Bronchial epithelial cell (primary cell): ENCODE measurements at regions not wholly inside any gene's neighbourhood (a gene's known extent, or its start where the extent isn't known, plus 50 kb on each side); places are given as distances from the start of the nearest gene placed in this dataset.

Source experiments
- DNase-seq: peaks from one replicate; pipeline ENCODE4 v3.0.0-alpha.2; 2010; ENCODE audit warnings: low read depth
- FAIRE-seq: peaks from 2 replicates; lab custom pipeline; 2011; peaks lifted over from hg19 to GRCh38; lab: Jason Lieb, UNC
- H3K27me3 ChIP-seq: 2 replicates; pipeline ENCODE4 v1.5.1; 2011; ENCODE audit warnings: low read length; ENCODE audit not compliant: control insufficient read depth, insufficient read depth
- H3K36me3 ChIP-seq: 2 replicates; pipeline ENCODE4 v1.5.1; 2011; ENCODE audit warnings: low read length; ENCODE audit not compliant: control insufficient read depth, insufficient read depth
- H3K4me3 ChIP-seq: 2 replicates; pipeline ENCODE4 v1.5.1; 2011; ENCODE audit warnings: mild to moderate bottlenecking, low read depth, low read length, control low read depth
- TF ChIP-seq, protein P1 (sequence below): IDR thresholded peaks from 2 replicates; pipeline ENCODE4 v1.5.1; 2011; ENCODE audit warnings: mild to moderate bottlenecking, moderate library complexity, low read length, control low read depth, inconsistent platforms; ENCODE audit not compliant: insufficient read depth, severe bottlenecking

- no peaks in the 10 kb centered on the region for H3K36me3 ChIP-seq
- no peak overlapping the region for H3K4me3 ChIP-seq
- FAIRE-seq (no peak), DNase-seq (no peak)
- H3K27me3 ChIP-seq = no peaks in the 10 kb centered on the region
- TF ChIP-seq, protein P1, sequence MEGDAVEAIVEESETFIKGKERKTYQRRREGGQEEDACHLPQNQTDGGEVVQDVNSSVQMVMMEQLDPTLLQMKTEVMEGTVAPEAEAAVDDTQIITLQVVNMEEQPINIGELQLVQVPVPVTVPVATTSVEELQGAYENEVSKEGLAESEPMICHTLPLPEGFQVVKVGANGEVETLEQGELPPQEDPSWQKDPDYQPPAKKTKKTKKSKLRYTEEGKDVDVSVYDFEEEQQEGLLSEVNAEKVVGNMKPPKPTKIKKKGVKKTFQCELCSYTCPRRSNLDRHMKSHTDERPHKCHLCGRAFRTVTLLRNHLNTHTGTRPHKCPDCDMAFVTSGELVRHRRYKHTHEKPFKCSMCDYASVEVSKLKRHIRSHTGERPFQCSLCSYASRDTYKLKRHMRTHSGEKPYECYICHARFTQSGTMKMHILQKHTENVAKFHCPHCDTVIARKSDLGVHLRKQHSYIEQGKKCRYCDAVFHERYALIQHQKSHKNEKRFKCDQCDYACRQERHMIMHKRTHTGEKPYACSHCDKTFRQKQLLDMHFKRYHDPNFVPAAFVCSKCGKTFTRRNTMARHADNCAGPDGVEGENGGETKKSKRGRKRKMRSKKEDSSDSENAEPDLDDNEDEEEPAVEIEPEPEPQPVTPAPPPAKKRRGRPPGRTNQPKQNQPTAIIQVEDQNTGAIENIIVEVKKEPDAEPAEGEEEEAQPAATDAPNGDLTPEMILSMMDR = no peak
Observed at GRCh38 chr9:86460216-86461002, 106.2 kb upstream of the TUT7 start.

DNA sequence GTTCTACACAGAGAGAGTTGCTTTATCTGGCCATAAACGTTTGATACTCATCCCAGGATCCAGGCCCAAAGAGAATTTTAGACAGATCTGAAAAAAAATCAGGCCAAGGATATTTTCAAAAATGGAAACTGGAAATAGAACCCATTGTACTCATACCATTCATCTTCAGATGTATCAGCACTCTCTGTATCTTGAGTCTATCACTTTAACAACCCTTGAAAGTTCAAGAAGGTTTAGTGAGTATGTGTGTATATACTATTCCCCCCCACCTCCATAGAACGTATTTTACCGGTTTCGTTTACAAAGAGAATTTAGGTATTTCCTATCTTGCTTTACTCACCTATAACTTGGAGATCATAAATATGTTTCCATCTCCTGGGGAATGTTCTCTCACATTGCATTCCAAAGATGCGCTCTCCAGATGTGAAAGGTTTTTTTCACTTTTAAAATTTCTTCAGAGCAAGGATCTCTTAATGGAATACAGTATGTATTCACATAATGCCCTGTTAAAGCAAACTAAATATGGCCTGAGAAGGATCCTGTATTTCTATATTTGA lies 105.5 kb upstream of the TUT7 start:
- TF ChIP-seq, protein P1 = no peak
- H3K36me3 ChIP-seq = no peaks in the 10 kb centered on the region
- DNase-seq = no peak
- FAIRE-seq = no peak
- H3K4me3 ChIP-seq = no peak overlapping the region
- H3K27me3 ChIP-seq = no peaks in the 10 kb centered on the region

GRCh38 chr9:86459191-86459590 lies 105.0 kb upstream of the TUT7 start:
- TF ChIP-seq, protein P1 = no peak
- no peaks in the 10 kb centered on the region for H3K36me3 ChIP-seq
- DNase-seq = no peak
- no peak overlapping the region for H3K4me3 ChIP-seq
- no peak for FAIRE-seq
- no peaks in the 10 kb centered on the region for H3K27me3 ChIP-seq

- no peaks in the 10 kb centered on the region for H3K27me3 ChIP-seq
- FAIRE-seq = no peak
- TF ChIP-seq, protein P1 = no peak
Observed at GRCh38 chr9:86458191-86458855, 104.1 kb upstream of the TUT7 start.

DNA sequence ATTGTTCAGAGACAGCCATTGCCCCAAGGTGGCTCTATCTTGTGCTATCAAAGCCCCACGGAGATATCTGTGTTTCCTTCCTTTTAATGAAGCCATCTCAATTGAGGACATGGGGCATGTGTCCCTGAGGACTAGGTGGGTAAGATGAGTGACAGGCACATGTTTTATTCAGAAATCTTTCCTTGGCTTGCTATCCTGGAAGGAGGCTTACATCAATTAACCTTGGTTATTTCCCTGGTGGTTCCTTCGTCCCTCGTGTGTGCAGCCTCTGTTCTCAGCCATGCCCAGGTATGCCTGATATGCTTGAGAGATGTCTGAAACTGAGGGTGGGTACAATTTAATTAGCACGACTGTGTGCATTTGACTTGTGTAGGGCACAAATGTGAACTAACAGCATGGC lies 102.2 kb upstream of the TUT7 start:
- FAIRE-seq = no peak

More at GRCh38 chr9:86458191-86458855, 104.1 kb upstream of the TUT7 start:
- DNase-seq = no peak
- H3K36me3 ChIP-seq = no peaks in the 10 kb centered on the region
- H3K4me3 ChIP-seq = no peak overlapping the region

More for the DNA sequence above, 102.2 kb upstream of the TUT7 start:
- TF ChIP-seq, protein P1 = no peak
- Histone ChIP-seq H3K36me3 (no peaks in the 10 kb centered on the region), H3K4me3 (no peak overlapping the region), H3K27me3 (no peaks in the 10 kb centered on the region)
- no peak for DNase-seq
